HepG2 (cell line): ENCODE measurements at regions not wholly inside any gene's neighbourhood (a gene's known extent, or its start where the extent isn't known, plus 50 kb on each side); places are given as distances from the start of the nearest gene placed in this dataset.

Experiments used
- ATAC-seq: fragments of 200-7000 bp; cut with Tn5 transposase; 3 replicates; pipeline ENCODE4 v1.9.1; 2020; ENCODE audit warnings: mild to moderate bottlenecking, moderate library complexity
- BruUV-seq: library from RNA; stranded (reverse); fragments of 400-500 nt; replicated peaks from 2 replicates; lab custom pipeline; 2021; lab: Mats Ljungman, UMichigan
- CTCF ChIA-PET: fragments of 300-600 bp; formaldehyde crosslinking; extraction: SDS; loops from one replicate; lab custom pipeline; 2021; ENCODE audit warnings: low total read pairs, inconsistent platforms, low intra/inter-chr PET ratio; lab: Yijun Ruan, JAX
- POLR2A ChIA-PET: fragments of 350-600 bp; sonication (Branson Sonifier 250); formaldehyde crosslinking; loops from one replicate; lab custom pipeline; 2020; ENCODE audit warnings: antibody characterized with exemption, inconsistent platforms; lab: Yijun Ruan, JAX
- DNase-seq: peaks from one replicate; pipeline ENCODE4 v3.0.0-alpha.2; 2015; ENCODE audit warnings: low spot score
- FAIRE-seq: peaks from 3 replicates; lab custom pipeline; 2011; peaks lifted over from hg19 to GRCh38; lab: Jason Lieb, UNC
- H2AFZ ChIP-seq: one replicate; pipeline ENCODE4 v1.6.1; 2011; ENCODE audit warnings: low read length, inconsistent platforms
- H3K27ac ChIP-seq: fragments of 300-600 bp; 3 replicates; pipeline ENCODE4 v1.8.0; 2011; ENCODE audit warnings: mixed run types, mild to moderate bottlenecking, mixed read lengths, low read length, inconsistent platforms; ENCODE audit not compliant: insufficient read depth; ENCODE audit errors: extremely low read length
- H3K27me3 ChIP-seq, 2 experiments: fragments of 200-600 bp in 1 of 2; 2 replicates in 1 of 2; 3 replicates in 1 of 2; pipeline versions ENCODE4 v1.6.0 to v1.8.0; 2011; ENCODE audit warnings: low read length in 2 of 2, mild to moderate bottlenecking in 2 of 2, moderate library complexity in 2 of 2, inconsistent platforms in 1 of 2; ENCODE audit not compliant: insufficient read depth in 2 of 2, control insufficient read depth in 1 of 2
- H3K36me3 ChIP-seq, 2 experiments: fragments of 200-600 bp in 1 of 2; replicated peaks in 1 of 2; 2 replicates in 1 of 2; 3 replicates in 1 of 2; pipeline versions ENCODE4 v1.5.1 to v1.8.0; 2011; ENCODE audit warnings: low read length in 2 of 2, inconsistent platforms in 1 of 2; ENCODE audit not compliant: insufficient read depth in 2 of 2, control insufficient read depth in 1 of 2
- H3K4me1 ChIP-seq: 2 replicates; pipeline ENCODE4 v1.5.1; 2012; ENCODE audit warnings: low read length, inconsistent platforms; ENCODE audit not compliant: insufficient read depth
- H3K4me2 ChIP-seq: 2 replicates; pipeline ENCODE4 v1.6.0; 2011; ENCODE audit warnings: low read depth, low read length, inconsistent platforms
- H3K4me3 ChIP-seq, 3 experiments: fragments of 200-600 bp in 1 of 3; sonication (generic), shearing (Covaris generic) in 1 of 3; replicated peaks in 1 of 3; 2 replicates each; pipeline ENCODE4 v1.5.1; 2011 to 2016; ENCODE audit warnings: low read length in 3 of 3, inconsistent platforms in 2 of 3, low read depth in 2 of 3, mild to moderate bottlenecking in 2 of 3, control low read depth in 1 of 3, mixed read lengths in 1 of 3; ENCODE audit not compliant: insufficient read depth in 1 of 3
- H3K79me2 ChIP-seq: one replicate; pipeline ENCODE4 v1.6.1; 2011; ENCODE audit warnings: low read length, inconsistent platforms; ENCODE audit not compliant: insufficient read depth
- H3K9ac ChIP-seq: 2 replicates; pipeline ENCODE4 v1.6.0; 2011; ENCODE audit warnings: mild to moderate bottlenecking, low read depth, low read length, inconsistent platforms; ENCODE audit not compliant: insufficient read depth
- H3K9me3 ChIP-seq: 2 replicates; pipeline ENCODE4 v1.5.1; 2012; ENCODE audit warnings: mild to moderate bottlenecking, low read length
- H4K20me1 ChIP-seq: 2 replicates; pipeline ENCODE4 v1.6.0; 2011; ENCODE audit warnings: inconsistent platforms, mild to moderate bottlenecking, low read length, moderate library complexity; ENCODE audit not compliant: insufficient read depth
- CEBPG ChIP-seq: IDR thresholded peaks from 2 replicates; pipeline ENCODE4 v1.6.1; 2016
- CHD4 ChIP-seq: fragments of 200-600 bp; sonication (generic); IDR thresholded peaks from 2 replicates; pipeline ENCODE4 v1.7.0; 2017; ENCODE audit warnings: mild to moderate bottlenecking, low read length, borderline replicate concordance
- HMG20A ChIP-seq: IDR thresholded peaks from 2 replicates; pipeline ENCODE4 v1.6.1; 2016; ENCODE audit warnings: borderline replicate concordance
- KMT2A ChIP-seq: sonication (generic); formaldehyde crosslinking; IDR thresholded peaks from 2 replicates; pipeline ENCODE4 v1.4.0; 2020; ENCODE audit warnings: missing genetic modification reagents
- KMT2B ChIP-seq: IDR thresholded peaks from 2 replicates; pipeline ENCODE4 v1.6.1; 2016; ENCODE audit warnings: missing genetic modification reagents, missing compliant biosample characterization
- MAFF ChIP-seq: IDR thresholded peaks from 2 replicates; pipeline ENCODE4 v1.6.1; 2011; ENCODE audit warnings: low read depth, low read length, improper control_type of control experiment
- MIXL1 ChIP-seq: IDR thresholded peaks from 2 replicates; pipeline ENCODE4 v1.6.1; 2016
- RARA ChIP-seq: IDR thresholded peaks from 2 replicates; pipeline ENCODE4 v1.6.1; 2016; ENCODE audit warnings: missing genetic modification reagents, missing compliant biosample characterization
- WIZ ChIP-seq: sonication (generic); formaldehyde crosslinking; IDR thresholded peaks from 2 replicates; pipeline ENCODE4 v1.5.1; 2020; ENCODE audit warnings: mild to moderate bottlenecking, missing genetic modification reagents
- ZNF331 ChIP-seq: sonication (generic); formaldehyde crosslinking; IDR thresholded peaks from 2 replicates; pipeline ENCODE4 v1.4.0; 2020; ENCODE audit warnings: missing genetic modification reagents
- ZNF543 ChIP-seq: sonication (generic); formaldehyde crosslinking; IDR thresholded peaks from 2 replicates; pipeline ENCODE4 v1.4.0; 2020; ENCODE audit warnings: mild to moderate bottlenecking, missing genetic modification reagents
- ZNF674 ChIP-seq: sonication (generic); formaldehyde crosslinking; IDR thresholded peaks from 2 replicates; pipeline ENCODE4 v1.5.0; 2020; ENCODE audit warnings: low read depth, mild to moderate bottlenecking, missing genetic modification reagents
- ZNF772 ChIP-seq: sonication (generic); formaldehyde crosslinking; IDR thresholded peaks from 2 replicates; pipeline ENCODE4 v1.5.0; 2020; ENCODE audit warnings: mild to moderate bottlenecking, missing genetic modification reagents
- ZNF782 ChIP-seq: sonication (generic); formaldehyde crosslinking; IDR thresholded peaks from 2 replicates; pipeline ENCODE4 v1.4.0; 2020; ENCODE audit warnings: missing genetic modification reagents, mild to moderate bottlenecking, borderline replicate concordance
- WGBS: methylation state at CpG from one replicate; pipeline ENCODE4 v1.1.6; 2017; ENCODE audit warnings: low lambda C conversion rate; 5-methylcytosine and 5-hydroxymethylcytosine counted together
- in situ Hi-C: cut with HindIII; loops from 2 replicates; pipeline ENCODE4 v1.10.0; 2017; ENCODE audit warnings: low pct_unique_long_range_greater_than_20kb; ENCODE audit not compliant: extremely low pct_ligation_motif_present
- intact Hi-C: fragments of 100-400 bp; cut with micrococcal nuclease; formaldehyde crosslinking; loops from one replicate; pipeline ENCODE4 v1.10.0; 2022; ENCODE audit not compliant: unreplicated experiment
- TF ChIP-seq, protein P1 (sequence below): IDR thresholded peaks from 2 replicates; pipeline ENCODE4 v1.6.1; 2016; ENCODE audit warnings: low read depth
- TF ChIP-seq, protein P2 (sequence below): sonication (generic); formaldehyde crosslinking; IDR thresholded peaks from 2 replicates; pipeline ENCODE4 v1.8.1; 2023; ENCODE audit warnings: mild to moderate bottlenecking, missing genetic modification reagents
- TF ChIP-seq, protein P3 (sequence below): IDR thresholded peaks from 2 replicates; pipeline ENCODE4 v1.6.1; 2016
- TF ChIP-seq, protein P4 (sequence below): sonication (generic); formaldehyde crosslinking; IDR thresholded peaks from 2 replicates; pipeline ENCODE4 v1.4.0; 2020; ENCODE audit warnings: mild to moderate bottlenecking, missing genetic modification reagents

DNA sequence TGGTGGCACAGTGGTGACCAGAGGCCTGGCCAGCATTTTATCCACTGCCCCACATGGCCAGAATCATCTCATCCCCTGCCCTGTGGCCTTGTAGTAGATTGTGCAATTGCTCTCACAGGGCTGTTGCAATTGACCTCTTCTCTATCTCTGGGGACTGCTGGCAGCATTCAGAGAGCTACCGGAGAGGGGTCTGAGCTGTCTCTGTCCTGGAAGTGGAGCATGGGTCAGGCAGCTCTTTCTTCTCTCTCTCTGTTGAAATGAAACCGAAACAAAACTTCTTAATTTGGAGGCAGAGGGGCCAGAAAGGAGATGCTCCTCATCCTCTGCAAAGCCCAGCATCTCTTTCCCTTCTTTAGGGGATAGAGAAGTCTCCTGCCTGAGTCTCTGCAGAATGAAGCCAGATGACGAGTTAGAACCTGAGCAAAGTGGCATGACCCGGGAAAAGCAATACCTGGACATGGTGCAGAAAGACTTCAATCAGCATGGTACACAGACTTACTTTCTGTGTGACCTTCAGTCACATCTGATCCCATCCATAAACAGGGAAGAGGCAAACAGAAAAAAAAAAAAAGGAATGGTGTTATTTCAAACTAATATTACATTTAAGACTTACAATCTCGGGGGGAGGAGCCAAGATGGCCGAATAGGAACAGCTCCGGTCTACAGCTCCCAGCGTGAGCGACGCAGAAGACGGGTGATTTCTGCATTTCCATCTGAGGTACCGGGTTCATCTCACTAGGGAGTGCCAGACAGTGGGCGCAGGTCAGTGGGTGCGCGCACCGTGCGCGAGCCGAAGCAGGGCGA, 144.5 kb upstream of the BCL6 start:
- POLR2A ChIA-PET: interaction anchor here (0.7 to 2.8 kb wide), 7 partner anchors 23 to 144 kb away, joined by 3 to 20 read pairs (median 3); no protein-coding TSS in a partner anchor
- CTCF ChIA-PET: no interaction called here
- H3K4me2 ChIP-seq: peak overlapping the region; percentile 86
- H3K27me3 ChIP-seq: no peaks in the 10 kb centered on the region
- FAIRE-seq (peak; percentile 70), ATAC-seq (peak; percentile 99), DNase-seq (peak; percentile 75)
- H3K27ac ChIP-seq: peak overlapping the region; percentile 81
- no peaks in the 10 kb centered on the region for H3K79me2 ChIP-seq
- in situ Hi-C loops: no loop called here
- H3K36me3 ChIP-seq: no peaks in the 10 kb centered on the region
- intact Hi-C loops: loop anchor here (10.0 kb wide), 1 partner anchor 135 kb away; no protein-coding TSS in a partner anchor
- peaks cover 7% of the 10 kb centered on the region for H3K9me3 ChIP-seq
- BruUV-seq: TSS peak; percentile 62
- WGBS: 30% methylated on average over 12 of the region's 20 CpGs
- no peaks in the 10 kb centered on the region for H4K20me1 ChIP-seq
- peak overlapping the region; percentile 51 for H3K9ac ChIP-seq
- H3K4me1 ChIP-seq: peaks cover 17% of the 10 kb centered on the region
- H2AFZ ChIP-seq: peak overlapping the region; percentile 28
- H3K4me3 ChIP-seq: peak overlapping the region; percentile 39 to 56 (median 54)
- TF ChIP-seq ZNF543 (CRISPR knock-in tag) (0 out of 2 replicates have a peak, but pooled peaks have one; percentile 42), CEBPG (CRISPR knock-in tag) (peak; percentile 98), WIZ (CRISPR knock-in tag) (peak; percentile 36; the same call in 1 of the 2 replicates), ZNF782 (CRISPR knock-in tag) (peak; percentile 58; the same call in 1 of the 2 replicates), ZNF331 (CRISPR knock-in tag) (peak; percentile 72), KMT2A (CRISPR knock-in tag) (peak; percentile 59), CHD4 (0 out of 2 replicates have a peak, but pooled peaks have one; percentile 49), KMT2B (CRISPR knock-in tag) (peak; percentile 53; the same call in 1 of the 2 replicates), ZNF674 (CRISPR knock-in tag) (no peak), ZNF772 (CRISPR knock-in tag) (peak; percentile 33; the same call in 1 of the 2 replicates), HMG20A (CRISPR knock-in tag) (peak; percentile 74), MAFF (no peak), RARA (CRISPR knock-in tag) (peak; percentile 78), MIXL1 (peak; percentile 59; the same call in 1 of the 2 replicates)
- TF ChIP-seq, protein P1, sequence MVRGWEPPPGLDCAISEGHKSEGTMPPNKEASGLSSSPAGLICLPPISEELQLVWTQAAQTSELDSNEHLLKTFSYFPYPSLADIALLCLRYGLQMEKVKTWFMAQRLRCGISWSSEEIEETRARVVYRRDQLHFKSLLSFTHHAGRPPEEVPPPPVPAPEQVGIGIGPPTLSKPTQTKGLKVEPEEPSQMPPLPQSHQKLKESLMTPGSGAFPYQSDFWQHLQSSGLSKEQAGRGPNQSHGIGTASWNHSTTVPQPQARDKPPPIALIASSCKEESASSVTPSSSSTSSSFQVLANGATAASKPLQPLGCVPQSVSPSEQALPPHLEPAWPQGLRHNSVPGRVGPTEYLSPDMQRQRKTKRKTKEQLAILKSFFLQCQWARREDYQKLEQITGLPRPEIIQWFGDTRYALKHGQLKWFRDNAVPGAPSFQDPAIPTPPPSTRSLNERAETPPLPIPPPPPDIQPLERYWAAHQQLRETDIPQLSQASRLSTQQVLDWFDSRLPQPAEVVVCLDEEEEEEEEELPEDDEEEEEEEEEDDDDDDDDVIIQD (CRISPR knock-in tag): peak; percentile 68; the same call in 1 of the 2 replicates
- TF ChIP-seq, protein P2, sequence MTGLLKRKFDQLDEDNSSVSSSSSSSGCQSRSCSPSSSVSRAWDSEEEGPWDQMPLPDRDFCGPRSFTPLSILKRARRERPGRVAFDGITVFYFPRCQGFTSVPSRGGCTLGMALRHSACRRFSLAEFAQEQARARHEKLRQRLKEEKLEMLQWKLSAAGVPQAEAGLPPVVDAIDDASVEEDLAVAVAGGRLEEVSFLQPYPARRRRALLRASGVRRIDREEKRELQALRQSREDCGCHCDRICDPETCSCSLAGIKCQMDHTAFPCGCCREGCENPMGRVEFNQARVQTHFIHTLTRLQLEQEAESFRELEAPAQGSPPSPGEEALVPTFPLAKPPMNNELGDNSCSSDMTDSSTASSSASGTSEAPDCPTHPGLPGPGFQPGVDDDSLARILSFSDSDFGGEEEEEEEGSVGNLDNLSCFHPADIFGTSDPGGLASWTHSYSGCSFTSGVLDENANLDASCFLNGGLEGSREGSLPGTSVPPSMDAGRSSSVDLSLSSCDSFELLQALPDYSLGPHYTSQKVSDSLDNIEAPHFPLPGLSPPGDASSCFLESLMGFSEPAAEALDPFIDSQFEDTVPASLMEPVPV: no peak
- TF ChIP-seq, protein P3, sequence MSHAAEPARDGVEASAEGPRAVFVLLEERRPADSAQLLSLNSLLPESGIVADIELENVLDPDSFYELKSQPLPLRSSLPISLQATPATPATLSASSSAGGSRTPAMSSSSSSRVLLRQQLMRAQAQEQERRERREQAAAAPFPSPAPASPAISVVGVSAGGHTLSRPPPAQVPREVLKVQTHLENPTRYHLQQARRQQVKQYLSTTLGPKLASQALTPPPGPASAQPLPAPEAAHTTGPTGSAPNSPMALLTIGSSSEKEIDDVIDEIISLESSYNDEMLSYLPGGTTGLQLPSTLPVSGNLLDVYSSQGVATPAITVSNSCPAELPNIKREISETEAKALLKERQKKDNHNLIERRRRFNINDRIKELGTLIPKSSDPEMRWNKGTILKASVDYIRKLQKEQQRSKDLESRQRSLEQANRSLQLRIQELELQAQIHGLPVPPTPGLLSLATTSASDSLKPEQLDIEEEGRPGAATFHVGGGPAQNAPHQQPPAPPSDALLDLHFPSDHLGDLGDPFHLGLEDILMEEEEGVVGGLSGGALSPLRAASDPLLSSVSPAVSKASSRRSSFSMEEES: peak; percentile 31; the same call in 1 of the 2 replicates
- TF ChIP-seq, protein P4, sequence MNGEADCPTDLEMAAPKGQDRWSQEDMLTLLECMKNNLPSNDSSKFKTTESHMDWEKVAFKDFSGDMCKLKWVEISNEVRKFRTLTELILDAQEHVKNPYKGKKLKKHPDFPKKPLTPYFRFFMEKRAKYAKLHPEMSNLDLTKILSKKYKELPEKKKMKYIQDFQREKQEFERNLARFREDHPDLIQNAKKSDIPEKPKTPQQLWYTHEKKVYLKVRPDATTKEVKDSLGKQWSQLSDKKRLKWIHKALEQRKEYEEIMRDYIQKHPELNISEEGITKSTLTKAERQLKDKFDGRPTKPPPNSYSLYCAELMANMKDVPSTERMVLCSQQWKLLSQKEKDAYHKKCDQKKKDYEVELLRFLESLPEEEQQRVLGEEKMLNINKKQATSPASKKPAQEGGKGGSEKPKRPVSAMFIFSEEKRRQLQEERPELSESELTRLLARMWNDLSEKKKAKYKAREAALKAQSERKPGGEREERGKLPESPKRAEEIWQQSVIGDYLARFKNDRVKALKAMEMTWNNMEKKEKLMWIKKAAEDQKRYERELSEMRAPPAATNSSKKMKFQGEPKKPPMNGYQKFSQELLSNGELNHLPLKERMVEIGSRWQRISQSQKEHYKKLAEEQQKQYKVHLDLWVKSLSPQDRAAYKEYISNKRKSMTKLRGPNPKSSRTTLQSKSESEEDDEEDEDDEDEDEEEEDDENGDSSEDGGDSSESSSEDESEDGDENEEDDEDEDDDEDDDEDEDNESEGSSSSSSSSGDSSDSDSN: peak; percentile 37; the same call in 1 of the 2 replicates
